CD4-positive, alpha-beta T cell treated with Interleukin-15 for 4 hours (primary cell): ENCODE measurements at regions not wholly inside any gene's neighbourhood (a gene's known extent, or its start where the extent isn't known, plus 50 kb on each side); places are given as distances from the start of the nearest gene placed in this dataset.
"Not testable (repeated sequence)": the region's sequence is repeated elsewhere in the genome, so short reads cannot be mapped to it uniquely, and the experiment has no call there.

Experiments used
- DNase-seq: peaks from one replicate; pipeline ENCODE4 v3.0.0-alpha.2; 2020; ENCODE audit warnings: low spot score

DNA sequence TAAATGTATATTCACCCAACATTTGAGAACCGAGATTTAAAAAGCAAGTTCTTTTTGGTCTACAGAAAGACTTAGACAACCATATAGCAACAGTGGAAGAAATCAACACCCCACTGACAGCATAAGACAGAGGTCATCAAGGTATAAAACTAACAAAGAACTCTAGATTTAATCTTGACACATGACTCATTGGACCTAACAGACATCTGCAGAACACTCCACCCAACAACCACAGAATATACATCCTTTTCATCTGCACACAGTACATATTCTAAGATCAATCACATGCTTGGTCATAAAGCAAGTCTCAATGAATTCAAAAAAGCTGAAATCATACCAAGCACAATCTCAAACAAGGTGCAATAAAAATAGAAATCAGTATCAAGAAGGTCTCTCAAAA, 65.8 kb downstream of the SPIN4 start:
- no peak for DNase-seq

DNA sequence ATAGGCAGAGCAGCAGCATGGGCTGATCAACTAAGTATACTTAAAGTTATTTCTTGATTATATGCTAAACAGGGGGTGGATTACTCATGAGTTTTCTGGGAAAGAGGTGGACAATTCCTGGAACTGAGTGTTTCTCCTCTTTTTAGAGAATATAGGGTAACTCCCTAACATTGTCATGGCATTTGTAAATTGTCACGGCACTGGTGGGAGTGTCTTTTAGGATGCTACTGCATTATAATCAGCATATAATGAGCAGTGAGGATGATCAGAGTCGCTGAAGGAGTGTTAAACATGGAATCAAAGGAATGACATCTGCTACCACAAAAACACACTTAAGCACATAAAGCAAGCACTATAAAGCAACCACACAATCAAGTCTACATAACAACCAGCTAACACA, 66.5 kb downstream of the SPIN4 start:
- no peak for DNase-seq

GRCh38 chrX:63283348-63283747, 67.8 kb downstream of the SPIN4 start:
- DNase-seq = no peak

DNA sequence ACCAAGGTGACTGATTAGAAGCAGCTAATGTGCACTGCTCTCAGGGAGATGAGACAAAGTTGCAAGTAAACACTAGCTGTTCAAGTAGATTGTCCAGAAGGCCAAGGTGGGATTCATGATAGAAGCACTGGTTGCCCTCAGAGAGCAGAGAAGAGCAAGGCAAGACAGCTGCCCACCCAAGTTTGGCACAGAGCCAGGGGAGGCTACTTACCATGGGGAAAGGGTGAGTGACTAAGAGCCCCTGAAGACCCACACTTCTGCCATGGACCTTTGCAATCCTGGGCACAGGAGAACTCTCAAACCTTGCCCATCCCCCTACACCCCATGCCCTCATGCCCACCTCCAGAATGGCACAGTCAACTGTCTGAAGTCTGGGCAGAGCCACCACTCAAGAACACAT, 68.3 kb downstream of the SPIN4 start:
- no peak for DNase-seq

DNA sequence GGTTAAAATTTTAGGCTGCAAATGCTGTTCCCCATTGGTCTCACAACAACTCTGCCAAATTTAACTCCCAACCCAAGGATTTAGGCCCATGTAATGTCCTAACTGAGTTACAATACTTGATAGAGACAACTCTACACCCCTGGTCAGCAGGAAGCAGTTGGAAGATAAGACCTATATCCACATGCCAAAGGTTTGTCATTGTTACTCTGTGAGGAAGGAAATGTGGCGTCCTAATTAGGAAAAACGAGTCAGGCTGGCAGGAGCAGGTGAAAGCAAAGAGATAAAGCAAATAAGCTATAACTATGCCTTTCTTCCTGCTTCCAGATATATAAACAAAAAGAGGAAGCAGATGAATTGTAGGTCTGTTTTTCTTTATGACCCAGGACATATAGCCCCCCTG, 69.1 kb downstream of the SPIN4 start:
- DNase-seq = no peak

- no peak for DNase-seq
These were observed 69.7 kb downstream of the SPIN4 start for GRCh38 chrX:63281465-63281864.

GRCh38 chrX:63277394-63277793, 73.7 kb downstream of the SPIN4 start:
- not testable (repeated sequence) for DNase-seq

- DNase-seq = peak; percentile 3
These were observed 76.0 kb downstream of the SPIN4 start for GRCh38 chrX:63275127-63275526.

DNA sequence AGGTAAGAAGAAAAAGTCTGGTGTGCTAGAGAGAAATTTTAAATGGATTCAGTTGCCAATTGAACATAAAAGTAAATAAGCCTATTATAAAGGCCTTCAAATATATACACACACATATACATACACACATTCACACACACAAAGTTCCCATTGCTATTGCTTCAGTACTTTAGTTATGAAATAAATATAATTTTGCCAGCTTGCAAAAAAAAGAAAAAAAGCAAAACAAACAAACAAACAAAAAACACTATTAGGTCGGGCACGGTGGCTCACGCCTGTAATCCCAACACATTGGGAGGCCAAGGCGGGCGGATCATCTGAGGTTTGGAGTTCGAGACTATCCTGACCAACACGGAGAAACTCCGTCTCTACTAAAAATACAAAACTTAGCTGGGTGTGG, 80.3 kb downstream of the SPIN4 start:
- no peak for DNase-seq

- no peak for DNase-seq
These were observed 93.0 kb downstream of the SPIN4 start for GRCh38 chrX:63258144-63258543.

DNA sequence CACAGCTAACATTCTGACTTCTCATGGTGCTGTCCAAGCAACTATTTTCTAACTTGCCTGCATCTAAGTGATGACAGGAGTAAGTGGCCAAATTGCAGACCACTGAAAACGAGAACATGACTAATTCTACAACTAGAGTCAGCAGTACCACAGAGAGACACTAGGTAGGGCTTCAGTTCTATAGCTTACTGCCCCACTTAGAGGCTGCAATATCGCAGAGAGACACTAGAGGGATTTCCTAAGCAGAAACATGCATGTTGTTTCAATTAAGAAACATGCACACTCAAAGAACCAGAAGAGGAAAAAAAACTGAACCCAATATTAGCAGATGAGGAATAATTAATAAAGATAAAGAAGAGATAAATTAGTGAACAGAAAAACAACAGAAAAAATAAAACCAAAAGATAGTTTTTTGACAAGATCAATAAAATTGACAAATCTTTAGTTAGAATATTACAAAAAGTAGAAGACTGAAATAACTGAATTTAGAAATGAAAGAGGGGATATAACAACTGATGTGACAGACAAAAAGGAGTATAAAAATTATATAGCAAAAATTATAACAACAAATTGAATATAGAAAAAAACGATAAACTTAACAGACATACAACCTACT, 100.8 kb downstream of the SPIN4 start:
- DNase-seq = peak; percentile 45

DNA sequence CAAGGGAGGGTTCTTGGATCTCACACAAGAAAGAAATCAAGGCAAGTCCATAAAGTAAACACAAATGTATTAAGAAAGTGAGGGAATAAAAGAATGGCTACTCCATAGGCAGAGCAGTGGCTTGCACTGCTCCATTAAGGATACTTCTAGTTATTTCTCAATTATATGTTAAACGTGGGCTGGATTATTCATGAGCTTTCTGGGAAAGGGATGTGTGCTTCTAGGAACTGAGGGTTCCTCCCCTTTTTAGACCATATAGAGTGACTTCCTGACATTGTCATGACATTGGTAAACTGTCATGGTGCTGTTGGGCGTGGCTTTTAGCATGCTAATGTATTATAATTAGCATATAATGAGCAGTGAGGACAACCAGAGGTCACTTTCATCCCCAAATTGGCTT, 108.4 kb downstream of the SPIN4 start:
- not testable (repeated sequence) for DNase-seq

DNA sequence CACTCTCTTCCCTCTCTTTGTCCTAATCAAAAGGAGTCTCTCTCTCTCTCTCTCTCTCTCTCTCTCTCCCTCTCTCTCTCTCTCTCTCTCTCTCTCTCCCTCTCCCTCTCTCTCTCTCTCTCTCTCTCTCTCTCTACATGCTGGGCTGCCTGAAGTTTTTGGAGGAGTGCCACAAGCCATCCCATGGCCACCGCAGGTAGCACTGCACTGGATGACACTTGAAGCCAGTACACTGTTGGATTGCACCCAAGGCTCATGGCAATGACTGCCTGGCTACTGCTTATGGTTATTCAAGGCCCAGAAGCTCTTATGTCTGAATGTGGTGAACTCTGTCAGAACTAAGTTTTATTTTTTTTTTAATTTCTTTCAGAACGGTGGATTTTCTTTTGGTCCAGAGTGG, 115.2 kb downstream of the SPIN4 start:
- not testable (repeated sequence) for DNase-seq

DNA sequence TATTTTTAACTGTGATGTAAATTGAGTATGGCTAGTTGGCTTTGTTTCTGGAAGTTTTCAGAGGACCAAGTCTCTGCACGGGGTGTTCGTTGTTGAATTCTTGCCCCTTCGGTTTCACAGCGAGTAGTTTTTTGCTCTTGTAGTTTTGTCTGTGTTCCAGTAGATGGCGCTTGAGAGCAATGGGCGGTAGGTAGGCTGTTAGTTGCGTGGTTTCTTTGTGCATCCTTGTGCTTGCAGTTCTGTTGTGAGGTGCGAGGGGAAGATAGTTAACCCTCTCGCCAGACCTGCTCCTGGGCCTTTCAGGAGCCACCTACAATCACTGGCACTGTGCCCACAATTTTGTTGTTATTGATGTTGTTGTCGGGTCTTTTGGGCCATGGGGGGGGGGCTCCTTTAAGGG, 118.1 kb downstream of the SPIN4 start:
- DNase-seq = not testable (repeated sequence)

DNA sequence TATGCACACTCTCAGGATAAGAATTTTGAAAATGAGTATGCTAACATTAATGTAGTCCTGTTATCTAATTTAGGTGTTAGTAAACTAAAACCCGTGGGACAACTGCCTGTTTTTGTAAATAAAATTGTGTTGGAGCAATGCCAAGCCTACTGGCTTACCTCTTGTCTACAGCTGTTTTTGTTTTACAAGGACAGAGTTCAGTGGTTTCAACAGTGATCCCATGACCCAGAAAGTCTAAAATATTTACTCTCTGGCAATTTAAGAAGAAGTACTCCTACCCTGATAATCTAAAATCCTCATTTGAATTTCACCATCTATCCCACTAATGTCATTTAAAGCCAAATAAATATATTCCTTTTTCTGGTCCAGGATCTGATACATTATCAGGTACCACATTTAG, 132.9 kb downstream of the SPIN4 start:
- DNase-seq = not testable (repeated sequence)

GRCh38 chrX:63217549-63217948, 133.6 kb downstream of the SPIN4 start:
- not testable (repeated sequence) for DNase-seq

GRCh38 chrX:63209645-63210044, 141.5 kb downstream of the SPIN4 start:
- not testable (repeated sequence) for DNase-seq

GRCh38 chrX:63209128-63209527, 142.0 kb downstream of the SPIN4 start:
- DNase-seq = not testable (repeated sequence)

DNA sequence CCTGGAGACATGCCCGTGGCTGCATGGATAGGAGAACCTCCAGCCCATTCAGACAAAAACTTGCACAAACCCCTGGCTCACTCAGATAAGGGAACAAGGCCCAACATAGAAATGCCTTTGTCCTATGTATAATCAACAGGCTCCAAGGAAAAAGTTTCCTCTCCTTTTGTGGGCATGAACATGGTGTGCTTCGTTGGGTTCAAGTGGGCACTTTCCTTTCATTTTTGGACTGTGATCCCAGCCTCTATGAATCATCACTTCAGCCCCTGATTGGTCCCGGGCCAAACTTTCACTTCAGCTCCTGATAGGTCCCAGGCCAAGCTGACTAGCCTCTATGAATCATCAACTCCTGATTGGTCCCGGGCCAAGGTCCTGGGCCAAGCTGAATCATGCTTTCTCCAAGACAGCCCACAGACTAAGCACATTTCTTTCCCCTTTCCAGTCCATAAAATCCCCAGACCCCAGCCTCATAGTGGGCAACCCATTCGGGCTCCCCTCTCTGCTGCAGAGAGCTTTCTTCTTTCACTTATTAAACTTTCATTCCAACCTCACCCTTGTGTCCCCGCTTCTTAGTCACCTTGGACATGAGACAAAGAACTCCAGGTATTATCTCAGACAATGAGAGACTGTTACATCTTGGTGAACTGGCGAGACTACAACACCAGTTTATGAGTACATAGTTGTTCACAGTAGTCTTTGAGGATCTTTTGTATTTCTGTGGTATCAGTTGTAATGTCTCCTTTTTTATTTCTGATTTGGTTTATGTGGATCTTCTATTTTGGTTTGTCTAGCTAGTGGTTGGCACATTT, 146.7 kb downstream of the SPIN4 start:
- DNase-seq = not testable (repeated sequence)

DNA sequence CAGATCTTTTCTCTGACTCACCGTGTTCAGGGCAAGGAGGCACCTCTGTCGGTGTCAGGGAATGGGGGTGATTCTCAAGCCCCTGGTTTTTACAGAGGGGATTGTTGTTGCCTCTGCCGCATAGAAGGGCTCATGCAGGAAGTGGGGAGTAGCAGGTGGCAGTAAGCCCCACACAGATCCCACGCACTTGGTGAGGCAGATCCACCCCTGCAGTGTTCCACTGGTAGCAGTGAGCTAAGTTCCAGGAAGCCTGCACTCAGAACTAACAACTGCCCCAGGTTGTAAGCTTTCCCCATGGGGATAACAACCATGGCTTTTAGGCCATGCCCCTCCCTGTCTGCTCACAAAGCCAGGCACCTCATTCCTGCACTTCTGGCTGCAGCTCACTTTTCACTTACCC, 149.1 kb downstream of the SPIN4 start:
- DNase-seq = not testable (repeated sequence)

GRCh38 chrX:63198693-63199092, 152.4 kb downstream of the SPIN4 start:
- not testable (repeated sequence) for DNase-seq

DNA sequence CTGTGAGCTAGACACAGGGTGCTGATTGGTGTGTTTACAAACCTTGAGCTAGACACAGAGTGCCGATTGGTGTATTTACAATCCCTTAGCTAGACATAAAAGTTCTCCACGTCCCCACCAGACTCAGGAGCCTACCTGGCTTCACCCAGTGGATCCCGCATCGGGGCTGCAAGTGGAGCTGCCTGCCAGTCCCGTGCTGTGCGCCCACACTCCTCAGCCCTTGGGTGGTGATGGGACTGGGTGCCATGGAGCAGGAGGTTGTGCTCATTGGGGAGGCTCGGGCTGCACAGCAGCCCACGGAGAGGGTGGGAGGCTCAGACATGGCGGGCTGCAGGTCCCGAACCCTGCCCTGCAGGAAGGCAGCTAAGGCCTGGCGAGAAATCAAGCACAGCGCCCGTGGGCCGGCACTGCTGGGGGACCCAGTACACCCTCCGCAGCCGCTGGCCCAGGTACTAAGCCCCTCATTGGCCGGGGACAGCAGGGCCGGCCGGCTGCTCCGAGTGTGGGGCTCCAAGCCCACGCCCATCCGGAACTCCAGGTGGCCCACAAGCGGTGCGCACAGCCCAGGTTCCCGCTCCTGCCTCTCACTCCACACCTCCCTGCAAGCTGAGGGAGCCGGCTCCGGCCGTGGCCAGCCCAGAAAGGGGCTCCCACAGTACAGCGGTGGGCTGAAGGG, 158.6 kb downstream of the SPIN4 start:
- DNase-seq = not testable (repeated sequence)

- DNase-seq = no peak
These were observed 165.0 kb downstream of the SPIN4 start for GRCh38 chrX:63186137-63186536.
